CD14-positive monocyte (primary cell): ENCODE measurements at regions not wholly inside any gene's neighbourhood (a gene's known extent, or its start where the extent isn't known, plus 50 kb on each side); places are given as distances from the start of the nearest gene placed in this dataset.

Experiments used
- DNase-seq, 3 donors: peaks; one replicate each; pipeline ENCODE4 v3.0.0-alpha.2; 2011 to 2022
- H2AFZ ChIP-seq: 2 replicates; pipeline ENCODE4 v1.6.0; 2012; ENCODE audit warnings: mild to moderate bottlenecking, low read depth, low read length, inconsistent platforms; ENCODE audit not compliant: insufficient read depth, poor library complexity, severe bottlenecking
- H3K27ac ChIP-seq, 2 donors: 1 replicate in 1 of 2; 2 replicates in 1 of 2; pipeline ENCODE4 v1.5.1; 2012 to 2013; ENCODE audit warnings: low read length in 2 of 2, control low read depth in 1 of 2, inconsistent platforms in 1 of 2, low read depth in 1 of 2, mild to moderate bottlenecking in 1 of 2
- H3K27me3 ChIP-seq, 2 donors: one replicate each; pipeline versions ENCODE4 v1.6.0 to v1.6.1; 2011 to 2013; ENCODE audit warnings: low read length in 2 of 2; ENCODE audit not compliant: control insufficient read depth in 2 of 2, insufficient read depth in 2 of 2
- H3K36me3 ChIP-seq, 2 donors: replicated peaks in 1 of 2; 1 replicate in 1 of 2; 2 replicates in 1 of 2; pipeline versions ENCODE4 v1.5.1 to v1.6.1; 2012 to 2013; ENCODE audit warnings: low read length in 2 of 2, control low read depth in 1 of 2, inconsistent platforms in 1 of 2, mild to moderate bottlenecking in 1 of 2; ENCODE audit not compliant: insufficient read depth in 2 of 2, control insufficient read depth in 1 of 2
- H3K4me1 ChIP-seq, 2 donors: 1 replicate in 1 of 2; 2 replicates in 1 of 2; pipeline versions ENCODE4 v1.5.1 to v1.6.1; 2012 to 2013; ENCODE audit warnings: low read length in 2 of 2, control low read depth in 1 of 2, inconsistent platforms in 1 of 2, mild to moderate bottlenecking in 1 of 2, moderate library complexity in 1 of 2; ENCODE audit not compliant: insufficient read depth in 2 of 2, control insufficient read depth in 1 of 2
- H3K4me2 ChIP-seq: replicated peaks from 2 replicates; pipeline ENCODE3; 2012; ENCODE audit warnings: low read length, moderate library complexity, mild to moderate bottlenecking; ENCODE audit not compliant: poor library complexity, severe bottlenecking; ENCODE audit errors: extremely low read depth
- H3K4me3 ChIP-seq, 3 experiments: fragments of 200-600 bp in 1 of 3; sonication (generic) in 1 of 3; replicated peaks in 1 of 3; 1 replicate in 2 of 3; 2 replicates in 1 of 3; pipeline ENCODE4 v1.5.1; 2011 to 2013; ENCODE audit warnings: low read length in 3 of 3, mild to moderate bottlenecking in 3 of 3, control low read depth in 2 of 3, low read depth in 2 of 3, inconsistent platforms in 1 of 3, moderate library complexity in 1 of 3
- H3K79me2 ChIP-seq: 2 replicates; pipeline ENCODE4 v1.6.0; 2012; ENCODE audit warnings: mild to moderate bottlenecking, control low read depth, inconsistent platforms, low read length, moderate library complexity; ENCODE audit not compliant: insufficient read depth
- H3K9ac ChIP-seq: 2 replicates; pipeline ENCODE4 v1.6.0; 2017; ENCODE audit warnings: low read length, mild to moderate bottlenecking; ENCODE audit not compliant: insufficient read depth, poor library complexity, severe bottlenecking
- H3K9me3 ChIP-seq, 2 donors: replicated peaks in 1 of 2; 1 replicate in 1 of 2; 2 replicates in 1 of 2; pipeline versions ENCODE4 v1.5.1 to v1.6.1; 2012 to 2013; ENCODE audit warnings: low read length in 2 of 2, control low read depth in 1 of 2; ENCODE audit not compliant: control insufficient read depth in 1 of 2, insufficient read depth in 1 of 2
- H4K20me1 ChIP-seq: 2 replicates; pipeline ENCODE4 v1.6.0; 2012; ENCODE audit warnings: mild to moderate bottlenecking, low read length, control low read depth, moderate library complexity; ENCODE audit not compliant: insufficient read depth
- H3K27ac Mint-ChIP-seq, 7 donors: one replicate each; pipeline ENCODE4 v1.8.0; 2020; ENCODE audit warnings: mild to moderate bottlenecking in 7 of 7, mixed read lengths in 7 of 7, moderate library complexity in 6 of 7, inconsistent platforms in 2 of 7
- H3K27me3 Mint-ChIP-seq, 3 donors: one replicate each; pipeline ENCODE4 v1.8.0; 2021 to 2022; ENCODE audit warnings: low read depth in 3 of 3, mild to moderate bottlenecking in 3 of 3, mixed read lengths in 3 of 3, moderate library complexity in 3 of 3, inconsistent platforms in 1 of 3
- H3K36me3 Mint-ChIP-seq, 2 donors: one replicate each; pipeline ENCODE4 v1.8.0; 2020; ENCODE audit warnings: mixed read lengths in 2 of 2, inconsistent platforms in 1 of 2, mild to moderate bottlenecking in 1 of 2
- H3K4me1 Mint-ChIP-seq: one replicate; pipeline ENCODE4 v1.8.0; 2020; ENCODE audit warnings: mild to moderate bottlenecking, mixed read lengths
- H3K4me3 Mint-ChIP-seq, 2 donors: one replicate each; pipeline ENCODE4 v1.8.0; 2020; ENCODE audit warnings: mild to moderate bottlenecking in 2 of 2, mixed read lengths in 2 of 2, moderate library complexity in 1 of 2
- H3K9me3 Mint-ChIP-seq, 7 donors: one replicate each; pipeline ENCODE4 v1.8.0; 2020 to 2022; ENCODE audit warnings: mixed read lengths in 7 of 7, mild to moderate bottlenecking in 6 of 7, moderate library complexity in 6 of 7, inconsistent platforms in 2 of 7
- CTCF ChIP-seq: fragments of 200-600 bp; IDR thresholded peaks from one replicate; pipeline ENCODE4 v1.8.0; 2022; ENCODE audit warnings: antibody characterized with exemption, mild to moderate bottlenecking
- WGBS: methylation state at CpG from one replicate; pipeline ENCODE4 v1.1.5; 2013; ENCODE audit warnings: missing lambda C conversion rate; ENCODE audit not compliant: insufficient coverage; 5-methylcytosine and 5-hydroxymethylcytosine counted together
- intact Hi-C, 2 donors: fragments of 100-400 bp; cut with micrococcal nuclease; formaldehyde crosslinking; loops; one replicate each; pipeline versions ENCODE4 v1.15.0 to v1.15.1; 2023

GRCh38 chr1:222140206-222140605 is 398.3 kb upstream of the DUSP10 start:
- Histone ChIP-seq H3K9ac (no peak overlapping the region), H3K4me1 (no peaks in the 10 kb centered on the region), H3K27ac (no peak overlapping the region), H3K9me3 (no peaks in the 10 kb centered on the region), H3K27me3 (no peaks in the 10 kb centered on the region), H2AFZ (no peak overlapping the region), H4K20me1 (no peaks in the 10 kb centered on the region), H3K4me3 (no peak overlapping the region), H3K36me3 (no peaks in the 10 kb centered on the region), H3K79me2 (no peaks in the 10 kb centered on the region), H3K4me2 (no peak overlapping the region)
- H3K4me1 Mint-ChIP-seq: no peaks in the 10 kb centered on the region
- no peaks in the 10 kb centered on the region for H3K36me3 Mint-ChIP-seq
- no peak for DNase-seq
- intact Hi-C loops: no loop called here
- no CpG with 5 or more reads among the region's 1 CpG for WGBS
- no peak for TF ChIP-seq CTCF
- no peak overlapping the region for H3K27ac Mint-ChIP-seq
- H3K27me3 Mint-ChIP-seq: no peaks in the 10 kb centered on the region
- H3K9me3 Mint-ChIP-seq: peaks cover 0 to 8% (median 4%) of the 10 kb centered on the region in 7 donors
- H3K4me3 Mint-ChIP-seq: no peak overlapping the region

DNA sequence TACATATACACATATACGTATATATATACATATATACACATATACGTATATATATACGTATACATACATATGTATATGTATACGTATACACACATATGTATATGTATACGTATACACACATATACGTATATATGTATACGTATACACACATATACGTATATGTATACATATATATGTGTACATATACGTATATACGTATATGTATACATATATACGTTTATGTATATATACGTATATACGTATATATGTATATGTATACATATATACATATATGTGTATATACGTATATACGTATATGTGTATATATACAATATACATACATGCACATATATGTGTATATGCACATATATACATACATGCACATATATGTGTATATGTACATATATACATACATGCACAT is 396.2 kb upstream of the DUSP10 start:
- no peak overlapping the region for H3K4me3 ChIP-seq
- intact Hi-C loops: no loop called here
- no peaks in the 10 kb centered on the region for H3K79me2 ChIP-seq
- H3K4me3 Mint-ChIP-seq: no peak overlapping the region
- H4K20me1 ChIP-seq: no peaks in the 10 kb centered on the region
- H3K9me3 Mint-ChIP-seq: peaks cover 3 to 18% (median 4%) of the 10 kb centered on the region in 7 donors
- H3K27ac Mint-ChIP-seq: no peak overlapping the region
- no peak overlapping the region for H3K9ac ChIP-seq
- no peak for DNase-seq
- no peaks in the 10 kb centered on the region for H3K4me1 ChIP-seq
- H3K36me3 Mint-ChIP-seq: no peaks in the 10 kb centered on the region
- H3K27me3 ChIP-seq: no peaks in the 10 kb centered on the region
- no peaks in the 10 kb centered on the region for H3K36me3 ChIP-seq
- H3K4me1 Mint-ChIP-seq: no peaks in the 10 kb centered on the region
- H3K27ac ChIP-seq: no peak overlapping the region
- no peaks in the 10 kb centered on the region for H3K9me3 ChIP-seq
- TF ChIP-seq CTCF: no peak
- H2AFZ ChIP-seq: no peak overlapping the region
- no peaks in the 10 kb centered on the region for H3K27me3 Mint-ChIP-seq
- WGBS: no CpG with 5 or more reads among the region's 15 CpGs
- H3K4me2 ChIP-seq: no peak overlapping the region
